Epidermal melanocyte (primary cell): ENCODE measurements at regions not wholly inside any gene's neighbourhood (a gene's known extent, or its start where the extent isn't known, plus 50 kb on each side); places are given as distances from the start of the nearest gene placed in this dataset.
"Not testable (repeated sequence)": the region's sequence is repeated elsewhere in the genome, so short reads cannot be mapped to it uniquely, and the experiment has no call there.

Source experiments
- DNase-seq: peaks from one replicate; pipeline ENCODE4 v3.0.0; 2011; ENCODE audit warnings: low spot score; ENCODE audit not compliant: insufficient read length

DNA sequence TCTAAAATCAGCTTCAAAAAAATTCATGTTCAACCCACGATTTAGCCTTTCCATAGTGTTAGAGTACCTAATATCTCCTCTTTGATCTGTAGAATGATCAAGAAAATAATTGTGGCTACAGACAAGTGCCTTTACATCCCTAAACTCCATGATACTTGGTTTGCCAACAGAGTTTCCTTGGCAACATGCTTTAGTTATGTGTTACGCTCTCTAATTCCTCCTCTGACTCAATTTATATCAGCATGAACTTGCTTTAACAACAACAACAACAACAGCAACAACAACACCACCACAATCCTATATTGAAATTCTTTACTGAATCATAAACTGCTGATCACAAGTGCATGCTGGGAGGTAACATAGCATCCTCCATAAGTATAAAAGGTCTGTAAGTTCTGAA lies 757.8 kb downstream of the CDH11 start:
- no peak for DNase-seq

DNA sequence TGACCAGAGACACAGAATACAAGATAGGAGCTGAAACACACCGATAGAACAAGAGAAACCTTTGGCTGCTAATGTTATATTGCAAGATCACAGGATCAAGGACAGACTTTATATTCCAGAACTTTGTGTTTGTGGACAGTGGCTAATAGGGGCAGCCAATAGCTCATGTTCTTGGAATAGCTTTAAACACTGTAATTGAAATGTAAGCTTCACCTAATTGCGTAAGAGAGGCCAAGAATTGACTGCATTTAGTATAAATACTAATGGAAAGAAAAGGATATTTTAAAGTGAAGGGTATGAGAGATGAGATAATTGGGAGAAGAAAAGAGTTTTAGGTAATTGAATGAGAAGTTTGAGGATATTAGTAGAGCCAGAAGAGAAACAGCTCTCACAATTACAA lies 758.8 kb downstream of the CDH11 start:
- no peak for DNase-seq

DNA sequence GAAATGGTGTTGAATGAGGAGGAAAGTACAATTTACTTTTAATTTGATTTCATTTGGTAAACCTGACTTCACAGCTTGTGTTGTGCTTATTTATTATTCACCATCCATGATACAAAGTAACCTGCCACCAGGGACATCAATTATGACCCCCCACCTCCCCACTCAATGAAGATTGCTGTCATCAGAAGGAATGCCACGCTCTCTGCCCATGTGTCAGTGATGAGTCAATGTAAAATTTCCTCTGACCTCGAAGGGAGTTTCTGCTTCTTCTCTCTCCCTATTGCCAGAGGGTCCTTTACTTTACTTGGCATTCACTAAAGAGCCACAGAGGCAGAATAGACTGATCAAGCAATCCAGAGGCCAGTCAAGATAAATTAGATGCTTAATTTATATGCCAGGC lies 759.7 kb downstream of the CDH11 start:
- DNase-seq: no peak

- no peak for DNase-seq
These were observed 760.1 kb downstream of the CDH11 start for GRCh38 chr16:64361753-64362152.

DNA sequence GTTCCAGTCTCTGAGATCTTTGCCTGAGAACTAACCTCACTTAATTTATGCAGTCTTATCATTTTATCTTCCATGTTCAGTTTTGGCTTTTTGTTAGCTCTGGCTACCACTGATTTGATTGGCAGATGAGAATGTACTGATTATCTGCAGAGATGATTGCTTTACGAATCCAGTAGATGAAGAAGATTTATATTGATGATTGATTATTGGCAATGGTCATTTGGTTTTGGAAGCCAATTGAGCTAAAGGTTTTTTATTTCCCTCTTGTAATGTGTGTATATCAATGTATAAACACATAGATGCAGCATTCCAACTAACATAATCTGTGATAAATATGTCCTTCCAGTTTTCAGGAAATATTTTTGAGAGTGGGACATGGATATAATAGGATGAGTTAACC lies 763.6 kb downstream of the CDH11 start:
- no peak for DNase-seq

DNA sequence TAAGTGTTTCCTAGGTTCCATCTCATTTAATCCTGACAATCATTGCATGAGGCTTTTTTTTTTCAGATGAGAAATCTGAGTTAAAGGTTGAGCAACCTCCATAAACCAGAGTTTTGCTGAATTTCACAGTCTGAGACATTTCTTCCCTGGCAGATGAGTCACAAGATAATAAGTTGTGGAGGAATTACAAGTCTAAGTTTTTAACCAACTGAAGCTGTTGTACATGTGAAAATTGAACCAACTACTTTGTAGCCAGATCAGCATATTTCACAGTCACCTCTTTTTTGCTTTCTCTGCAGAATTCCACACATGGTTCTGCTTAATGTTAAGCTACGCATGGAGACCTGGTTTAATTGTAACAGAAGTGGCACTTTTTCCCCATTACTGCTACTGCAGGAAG lies 765.6 kb downstream of the CDH11 start:
- DNase-seq: peak; percentile 34

- DNase-seq: no peak
These were observed 769.6 kb downstream of the CDH11 start for GRCh38 chr16:64352246-64352645.

DNA sequence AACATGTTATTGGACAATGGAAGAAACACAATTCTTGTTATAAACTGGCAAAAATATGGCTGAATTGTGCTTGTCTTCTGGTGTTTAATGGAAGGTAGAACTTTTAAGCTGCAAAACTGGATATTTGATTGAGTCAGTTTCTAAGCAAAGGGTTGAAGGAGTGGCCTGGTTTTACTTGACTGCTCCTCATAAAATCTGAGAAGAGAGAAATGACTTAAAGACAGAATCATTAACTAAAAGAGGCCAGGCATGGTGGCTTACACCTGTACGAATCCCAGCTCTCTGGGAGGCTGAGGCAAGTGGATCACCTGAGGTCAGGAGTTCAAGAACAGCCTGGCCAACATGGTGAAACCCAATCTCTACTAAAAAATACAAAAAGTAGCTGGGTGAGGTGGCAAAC lies 770.7 kb downstream of the CDH11 start:
- no peak for DNase-seq

DNA sequence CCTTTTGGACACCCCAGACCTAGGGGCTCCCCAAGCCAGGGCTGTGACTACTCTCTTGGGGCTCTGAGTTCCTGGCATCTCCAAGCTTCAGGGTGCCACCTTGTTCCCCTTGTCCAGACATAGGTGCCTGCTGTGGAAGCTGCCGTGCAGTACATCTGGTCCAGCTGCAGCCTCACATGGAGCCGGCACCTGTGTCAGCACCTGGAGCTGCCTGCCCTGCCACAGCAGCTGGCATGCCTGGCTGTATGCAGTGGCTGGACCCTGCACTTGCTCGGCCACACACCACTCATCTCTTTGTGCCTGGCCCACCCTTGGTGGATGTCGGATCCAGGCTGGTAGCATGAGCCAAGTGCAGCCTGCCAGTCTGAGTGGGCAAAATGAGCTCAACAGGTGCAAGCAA lies 775.8 kb downstream of the CDH11 start:
- DNase-seq: no peak

GRCh38 chr16:64345142-64345541 lies 776.7 kb downstream of the CDH11 start:
- DNase-seq: no peak

DNA sequence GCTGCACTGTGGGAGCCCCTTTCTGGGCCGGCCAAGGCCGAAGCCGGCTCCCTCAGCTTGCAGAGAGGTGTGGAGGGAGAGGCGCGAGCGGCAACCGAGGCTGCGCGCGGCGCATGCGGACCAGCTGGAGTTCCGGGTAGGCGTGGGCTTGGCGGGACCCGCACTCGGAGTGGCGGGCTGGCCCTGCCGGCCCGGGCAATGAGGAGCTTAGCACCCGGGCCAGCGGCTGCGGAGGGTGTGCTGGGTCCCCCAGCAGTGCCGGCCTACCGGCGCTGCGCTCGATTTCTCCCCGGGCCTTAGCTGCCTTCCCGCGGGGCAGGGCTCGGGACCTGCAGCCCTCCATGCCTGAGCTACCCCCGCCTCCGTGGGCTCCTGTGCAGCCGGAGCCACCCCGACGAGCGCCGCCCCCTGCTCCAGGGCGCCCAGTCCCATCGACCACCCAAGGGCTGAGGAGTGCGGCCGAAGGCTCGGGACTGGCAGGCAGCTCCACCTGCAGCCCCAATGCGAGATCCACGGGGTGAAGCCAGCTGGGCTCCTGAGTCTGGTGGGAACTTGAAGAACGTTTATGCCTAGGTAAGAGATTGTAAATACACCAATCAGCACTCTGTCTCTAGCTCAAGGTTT lies 777.9 kb downstream of the CDH11 start:
- not testable (repeated sequence) for DNase-seq

DNA sequence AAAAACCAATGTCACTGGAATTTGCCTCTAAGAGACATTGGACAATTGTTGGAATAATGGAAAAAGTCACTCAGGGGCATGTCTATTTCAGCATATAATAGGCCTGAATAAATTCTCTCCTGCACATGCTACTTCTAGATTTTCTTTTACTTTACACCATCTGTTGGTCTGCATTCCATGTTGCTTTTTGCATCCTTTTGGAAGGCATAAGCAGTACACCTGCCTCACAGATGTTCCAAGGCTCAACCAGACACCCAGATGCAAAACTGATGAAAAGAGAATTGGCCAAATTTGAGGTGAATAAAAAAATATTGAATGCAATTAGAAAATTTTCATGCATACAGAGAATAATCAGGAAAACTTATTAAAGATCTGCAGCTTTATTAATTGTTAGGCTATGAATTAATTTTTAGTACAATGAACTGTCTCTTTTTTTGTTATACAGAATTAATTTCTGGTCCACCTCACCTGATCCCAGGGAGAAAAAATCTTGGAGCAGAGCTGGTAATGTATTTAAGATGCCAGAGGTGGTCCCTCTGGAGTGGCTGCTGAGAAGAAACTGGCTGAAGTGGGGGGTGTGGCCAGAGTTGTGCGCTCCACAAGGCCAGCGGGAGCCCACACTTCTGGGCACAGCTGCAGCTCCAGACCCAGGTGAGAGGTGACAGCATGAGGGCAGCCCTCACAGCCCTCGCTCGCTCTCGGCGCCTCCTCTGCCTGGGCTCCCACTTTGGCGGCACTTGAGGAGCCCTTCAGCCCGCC lies 778.6 kb downstream of the CDH11 start:
- DNase-seq: no peak

- not testable (repeated sequence) for DNase-seq
These were observed 780.5 kb downstream of the CDH11 start for GRCh38 chr16:64341336-64341735.

- DNase-seq: no peak
These were observed 782.7 kb downstream of the CDH11 start for GRCh38 chr16:64339052-64339770.

- DNase-seq: no peak
These were observed 800.0 kb downstream of the CDH11 start for GRCh38 chr16:64321881-64322280.

- no peak for DNase-seq
These were observed 800.8 kb downstream of the CDH11 start for GRCh38 chr16:64321066-64321465.

DNA sequence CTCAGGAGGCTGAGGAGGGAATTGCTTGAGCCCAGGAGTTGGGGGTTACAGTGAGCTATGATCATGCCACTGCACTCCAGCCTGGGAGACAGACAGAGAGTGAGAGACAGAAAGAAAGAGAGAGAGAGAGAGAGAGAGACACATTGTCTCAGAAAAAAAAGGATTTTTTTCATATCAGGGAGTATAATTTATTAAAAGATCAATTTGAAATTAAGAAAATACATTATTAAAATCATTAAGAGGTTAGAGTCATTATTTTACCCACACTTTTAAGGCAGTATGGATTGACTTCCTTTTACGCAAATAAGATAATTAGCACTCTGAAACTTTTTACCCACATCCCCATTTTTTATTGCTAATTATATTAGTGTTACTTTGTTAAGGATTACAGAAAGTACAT lies 804.3 kb downstream of the CDH11 start:
- no peak for DNase-seq

DNA sequence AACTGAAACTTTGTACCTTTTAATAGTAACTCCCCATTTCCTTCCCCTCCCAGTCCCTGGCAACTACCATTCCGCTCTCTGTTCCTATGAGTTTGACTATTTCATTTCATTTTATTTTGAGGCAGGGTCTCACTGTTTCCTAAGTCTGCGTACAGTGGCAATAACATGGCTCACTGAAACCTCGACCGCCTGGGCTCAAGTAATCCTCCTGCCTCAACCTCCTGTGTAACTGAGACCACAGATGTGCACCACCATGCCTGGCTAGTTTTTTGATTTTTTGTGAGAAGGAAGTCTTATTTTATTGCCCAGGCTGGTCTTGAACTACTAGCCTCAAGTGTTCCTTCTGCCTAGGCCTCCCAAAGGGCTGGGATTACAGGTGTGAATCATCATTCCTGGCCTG lies 808.1 kb downstream of the CDH11 start:
- DNase-seq: no peak

GRCh38 chr16:64312980-64313379 lies 808.9 kb downstream of the CDH11 start:
- DNase-seq: no peak

DNA sequence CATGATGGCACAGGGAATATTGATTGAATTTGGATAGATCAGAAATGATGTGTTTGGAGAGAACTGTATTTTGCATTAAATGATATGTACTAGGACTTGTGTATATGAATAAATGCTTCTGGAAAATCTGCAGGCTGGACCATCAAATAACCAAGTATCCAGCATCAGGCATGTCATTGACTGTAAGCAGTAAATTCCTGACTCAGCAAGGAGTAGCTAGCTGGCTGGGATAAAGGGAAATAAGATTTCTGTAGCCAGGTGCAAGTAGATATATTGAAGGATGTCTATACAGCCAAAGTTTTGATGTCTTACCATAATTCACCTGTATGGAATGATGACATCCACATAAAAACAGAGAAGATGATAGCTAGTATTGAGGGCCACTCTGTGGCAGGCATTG lies 809.6 kb downstream of the CDH11 start:
- DNase-seq: no peak

GRCh38 chr16:64311241-64311640 lies 810.6 kb downstream of the CDH11 start:
- DNase-seq: no peak

DNA sequence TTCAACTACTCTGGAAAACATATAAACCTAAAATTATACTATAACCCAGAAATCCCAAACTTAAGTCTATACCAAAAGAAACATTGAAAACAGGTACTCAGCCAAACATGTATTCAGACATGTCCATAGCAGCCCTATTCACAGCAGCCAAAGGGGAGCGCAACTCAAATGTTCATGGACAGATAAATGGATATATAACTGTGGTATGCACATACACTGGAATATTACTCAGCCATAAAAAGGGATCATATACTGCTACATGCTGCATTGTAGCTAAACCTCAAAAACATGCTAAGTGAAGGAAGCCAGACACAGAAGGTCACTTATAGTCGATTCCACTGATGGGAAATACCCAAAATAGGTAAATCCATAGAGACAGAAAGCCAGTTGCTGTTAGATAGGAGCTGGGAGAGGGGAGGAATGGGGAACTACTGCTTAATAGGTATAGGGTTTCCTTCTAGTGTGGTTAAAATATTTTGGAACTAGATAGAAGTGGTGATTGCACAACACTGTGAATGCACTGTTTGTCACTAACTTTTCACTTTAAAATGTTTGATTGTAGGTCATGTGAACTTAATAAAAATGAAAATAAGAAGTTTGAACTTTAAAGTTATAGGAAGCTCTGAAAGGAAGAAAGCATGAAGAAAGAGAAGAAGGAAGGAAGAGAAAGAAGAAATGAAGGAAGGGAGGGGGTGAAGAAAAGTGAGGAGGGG lies 812.3 kb downstream of the CDH11 start:
- no peak for DNase-seq
